ENCODE measurements at regions not wholly inside any gene's neighbourhood (a gene's known extent, or its start where the extent isn't known, plus 50 kb on each side); places are given as distances from the start of the nearest gene placed in this dataset.

DNA sequence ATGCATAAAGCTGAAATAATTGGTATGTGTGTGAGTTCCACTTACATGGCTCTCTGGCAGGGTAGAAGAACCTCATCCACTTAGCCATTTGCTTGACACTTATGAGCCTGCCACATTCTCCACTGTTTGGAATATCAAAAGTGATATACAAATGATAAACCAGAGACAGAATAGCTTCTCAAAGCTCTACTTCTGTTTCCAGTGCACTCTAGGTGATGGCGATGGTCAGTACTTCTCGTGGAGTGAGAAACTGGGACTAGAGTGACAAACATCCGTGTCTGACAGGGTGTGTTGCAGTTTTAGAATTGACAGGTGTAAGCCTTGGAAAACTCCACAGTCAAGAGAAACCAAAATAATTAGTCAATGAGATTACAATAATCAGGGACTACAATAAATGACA, 935.8 kb upstream of the TYRP1 start:
- ChIA-PET CTCF (no interaction called here), POLR2A (no interaction called here)

DNA sequence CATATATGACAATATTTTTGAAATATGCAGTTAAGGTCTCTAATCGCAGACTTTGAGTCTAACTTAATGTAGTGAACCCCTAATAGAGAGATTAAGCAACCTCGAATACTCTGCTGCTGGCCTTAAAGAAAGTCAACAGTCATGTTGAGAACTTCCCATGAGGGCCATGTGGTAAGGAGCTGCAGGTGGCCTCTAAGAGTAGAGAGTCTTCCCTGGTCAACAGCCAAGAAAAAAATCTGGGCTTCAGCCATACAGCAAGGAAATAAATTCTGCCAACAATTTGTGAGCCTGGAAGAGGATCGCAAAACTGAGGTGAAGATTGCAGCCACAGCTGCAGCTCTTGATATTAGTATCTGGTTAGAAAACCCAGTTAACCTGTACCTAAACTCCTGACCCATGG, 935.2 kb upstream of the TYRP1 start:
- H3K36me3 Mint-ChIP-seq (ENCODE audit: low read depth) = no peaks in the 10 kb centered on the region
- H3K27me3 Mint-ChIP-seq = no peaks in the 10 kb centered on the region
- ChIA-PET CTCF (no interaction called here), POLR2A (no interaction called here)
- no peak overlapping the region for H3K27ac Mint-ChIP-seq
- ATAC-seq = no peak
- no peak overlapping the region for H3K4me3 Mint-ChIP-seq
- H3K4me1 Mint-ChIP-seq = no peaks in the 10 kb centered on the region
- no peak for DNase-seq
- intact Hi-C loops (cut with DNase I, micrococcal nuclease) = loop anchor here (10.0 kb wide), 1 partner anchor 57 kb away; no protein-coding TSS in a partner anchor
- peaks cover 5% of the 10 kb centered on the region for H3K9me3 Mint-ChIP-seq (ENCODE audit: low read depth)

More for the DNA sequence above, 935.8 kb upstream of the TYRP1 start:
- no peak for ATAC-seq
- Mint-ChIP-seq H3K36me3 (ENCODE audit: low read depth) (no peaks in the 10 kb centered on the region), H3K27me3 (no peaks in the 10 kb centered on the region), H3K27ac (no peak overlapping the region), H3K9me3 (ENCODE audit: low read depth) (peaks cover 5% of the 10 kb centered on the region), H3K4me3 (no peak overlapping the region), H3K4me1 (no peaks in the 10 kb centered on the region)
- no peak for DNase-seq
- intact Hi-C loops (cut with DNase I, micrococcal nuclease) = loop anchor here (10.0 kb wide), 1 partner anchor 57 kb away; no protein-coding TSS in a partner anchor

DNA sequence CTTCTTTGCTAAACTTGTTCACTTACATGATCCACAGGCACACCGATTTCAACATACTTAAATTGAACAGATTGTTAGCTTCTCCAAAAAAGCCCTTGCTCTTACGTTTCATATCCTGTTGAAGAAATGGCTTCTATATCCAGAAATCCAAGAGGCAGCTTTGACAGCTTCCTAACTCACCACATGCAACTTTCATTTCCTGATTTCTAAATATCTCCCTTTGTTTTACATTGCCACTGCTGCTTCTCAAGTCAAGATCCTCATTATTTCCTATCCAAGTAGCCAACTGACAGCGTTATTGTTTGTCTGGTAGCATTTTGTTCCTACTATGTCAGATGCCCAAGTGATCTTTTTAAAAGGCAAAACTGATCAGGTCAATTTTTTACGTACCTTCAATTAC, 913.2 kb upstream of the TYRP1 start:
- ChIA-PET POLR2A (no interaction called here), CTCF (no interaction called here)
- intact Hi-C loops (cut with DNase I, micrococcal nuclease) = no loop called here
- no peak for DNase-seq
- Mint-ChIP-seq H3K9me3 (ENCODE audit: low read depth) (peaks cover 13% of the 10 kb centered on the region), H3K27me3 (no peaks in the 10 kb centered on the region), H3K4me3 (no peak overlapping the region), H3K4me1 (no peaks in the 10 kb centered on the region), H3K36me3 (ENCODE audit: low read depth) (no peaks in the 10 kb centered on the region), H3K27ac (no peak overlapping the region)
- no peak for ATAC-seq

DNA sequence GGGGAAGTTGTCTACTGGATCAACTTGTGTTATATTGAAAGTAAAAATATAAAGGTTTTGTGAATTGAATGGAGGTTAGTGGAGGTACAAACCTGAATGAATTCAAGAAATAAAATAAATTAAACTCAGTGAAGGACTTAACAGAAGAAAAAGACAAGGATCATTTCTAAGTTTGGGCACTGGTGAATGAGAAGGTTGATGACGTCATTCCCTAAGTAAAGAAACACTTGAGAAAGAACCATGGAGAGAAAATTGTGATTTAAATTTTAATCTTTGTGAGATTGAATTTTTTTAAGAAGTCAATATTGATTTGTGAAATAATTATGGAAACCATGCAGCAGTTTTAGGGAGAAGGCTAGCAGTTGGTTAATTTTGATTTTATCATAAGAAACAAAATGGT, 900.3 kb upstream of the TYRP1 start:
- H3K4me3 Mint-ChIP-seq = no peak overlapping the region
- ATAC-seq = no peak

DNA sequence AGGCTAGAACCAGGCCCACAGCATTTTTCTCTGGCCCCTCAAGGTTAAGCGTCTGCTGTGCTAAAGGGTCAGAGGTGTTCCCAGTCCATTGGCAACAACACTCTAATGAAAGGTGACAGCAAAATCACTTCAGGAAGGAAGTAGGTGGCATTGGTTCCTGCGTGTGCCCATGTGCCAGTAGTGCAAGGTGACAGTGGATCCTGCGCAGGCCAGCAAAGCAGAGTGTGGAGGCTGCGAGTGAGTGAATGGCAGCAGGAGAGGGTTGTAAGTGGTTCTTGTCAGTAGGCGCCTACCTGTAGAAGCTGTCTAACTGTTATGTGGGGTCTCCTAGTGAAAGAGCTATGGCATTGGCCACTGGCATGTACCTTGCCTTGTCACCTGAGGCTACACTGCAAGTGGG, 898.2 kb upstream of the TYRP1 start:
- Mint-ChIP-seq H3K9me3 (ENCODE audit: low read depth) (peaks cover 10% of the 10 kb centered on the region), H3K27ac (no peak overlapping the region), H3K27me3 (no peaks in the 10 kb centered on the region), H3K36me3 (ENCODE audit: low read depth) (no peaks in the 10 kb centered on the region), H3K4me1 (no peaks in the 10 kb centered on the region), H3K4me3 (no peak overlapping the region)
- no peak for ATAC-seq
- POLR2A ChIA-PET = no interaction called here
- CTCF ChIA-PET = no interaction called here
- DNase-seq = no peak
- intact Hi-C loops (cut with DNase I, micrococcal nuclease) = no loop called here

More for the DNA sequence above, 900.3 kb upstream of the TYRP1 start:
- intact Hi-C loops (cut with DNase I, micrococcal nuclease) = no loop called here
- ChIA-PET CTCF (no interaction called here), POLR2A (no interaction called here)
- Mint-ChIP-seq H3K27me3 (no peaks in the 10 kb centered on the region), H3K27ac (no peak overlapping the region), H3K36me3 (ENCODE audit: low read depth) (no peaks in the 10 kb centered on the region), H3K9me3 (ENCODE audit: low read depth) (peaks cover 7% of the 10 kb centered on the region), H3K4me1 (no peaks in the 10 kb centered on the region)
- no peak for DNase-seq

DNA sequence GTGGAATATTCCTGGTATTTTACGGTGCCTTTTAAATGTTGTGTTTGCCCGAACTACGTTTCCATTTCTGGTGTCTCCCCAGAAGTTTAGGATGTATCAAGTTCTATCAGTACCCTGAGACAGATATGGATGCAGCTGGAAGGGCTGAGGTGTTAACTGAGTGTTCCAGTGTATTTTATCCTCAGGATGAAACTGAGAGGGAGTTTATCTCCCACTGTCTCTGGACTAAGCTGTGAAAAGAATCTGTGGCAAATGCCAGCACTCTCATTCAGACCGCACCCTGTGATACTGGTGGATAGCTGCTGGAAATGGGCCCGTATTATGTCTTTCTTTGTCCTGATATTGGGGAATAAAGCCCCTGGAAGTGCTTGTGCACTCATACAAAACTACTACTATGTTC, 887.2 kb upstream of the TYRP1 start:
- Mint-ChIP-seq H3K4me3 (no peak overlapping the region), H3K36me3 (ENCODE audit: low read depth) (no peaks in the 10 kb centered on the region), H3K27ac (no peak overlapping the region), H3K4me1 (no peaks in the 10 kb centered on the region), H3K9me3 (ENCODE audit: low read depth) (peaks cover 13% of the 10 kb centered on the region), H3K27me3 (no peaks in the 10 kb centered on the region)
- ATAC-seq = no peak
- CTCF ChIA-PET = no interaction called here
- POLR2A ChIA-PET = interaction anchor here (0.6 kb wide), 1 partner anchor 247 kb away, joined by 6 read pairs; no protein-coding TSS in a partner anchor
- DNase-seq = no peak
- intact Hi-C loops (cut with DNase I, micrococcal nuclease) = no loop called here

DNA sequence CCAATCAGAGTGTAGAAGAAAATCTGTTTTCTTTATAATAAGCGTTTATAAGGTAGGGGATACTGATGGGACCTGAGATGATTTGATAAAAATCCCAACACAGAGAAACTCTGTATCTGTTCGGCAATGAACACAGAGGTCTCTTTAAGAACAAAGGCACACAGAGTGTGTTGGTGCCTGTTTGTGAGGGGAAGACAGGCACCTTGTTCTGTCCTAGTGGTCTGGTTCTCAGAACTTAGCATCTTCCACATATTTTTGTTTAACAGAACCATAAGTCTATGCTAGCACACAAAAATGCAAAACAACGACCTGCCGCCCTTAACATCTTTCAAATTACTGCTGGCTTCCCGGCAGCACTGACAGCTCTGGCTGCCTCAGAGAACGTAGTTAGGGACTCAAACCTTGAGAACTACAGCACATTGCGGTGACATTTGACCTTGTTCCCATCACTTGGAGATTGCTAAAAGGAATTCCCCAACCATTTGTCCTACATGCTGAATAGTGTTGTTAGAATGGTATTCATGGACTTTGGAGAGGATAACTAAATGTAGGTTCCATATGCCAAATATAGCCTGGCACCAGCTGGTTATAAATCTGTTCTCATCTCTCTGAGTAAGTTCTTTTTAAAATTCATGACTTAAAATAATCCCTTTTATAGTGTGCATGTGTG, 871.7 kb upstream of the TYRP1 start:
- Mint-ChIP-seq H3K4me3 (no peak overlapping the region), H3K9me3 (ENCODE audit: low read depth) (peaks cover 5% of the 10 kb centered on the region), H3K36me3 (ENCODE audit: low read depth) (no peaks in the 10 kb centered on the region), H3K27ac (no peak overlapping the region), H3K4me1 (no peaks in the 10 kb centered on the region), H3K27me3 (no peaks in the 10 kb centered on the region)
- intact Hi-C loops (cut with DNase I, micrococcal nuclease) = no loop called here
- ATAC-seq (no peak), DNase-seq (no peak)
- CTCF ChIA-PET = no interaction called here
- POLR2A ChIA-PET = no interaction called here

DNA sequence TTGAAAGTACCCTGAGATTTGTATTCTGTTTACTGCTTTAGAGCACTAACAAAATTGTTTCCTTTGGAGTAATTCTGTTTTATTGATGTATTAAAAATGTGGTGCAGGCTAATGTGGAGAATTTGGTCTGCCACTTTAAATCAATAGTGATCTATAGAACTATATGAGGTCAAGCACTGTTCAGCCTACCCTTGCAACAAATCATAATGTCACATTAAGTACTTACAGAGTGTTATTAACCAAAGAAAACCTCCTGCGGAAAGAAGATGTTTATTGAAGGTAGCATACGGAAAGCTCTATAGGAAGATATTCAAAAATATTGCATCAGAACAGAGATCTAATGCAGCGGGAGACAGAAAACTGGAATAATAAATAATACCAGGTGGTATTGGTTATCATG, 865.0 kb upstream of the TYRP1 start:
- Mint-ChIP-seq H3K4me3 (no peak overlapping the region), H3K36me3 (ENCODE audit: low read depth) (no peaks in the 10 kb centered on the region), H3K27me3 (no peaks in the 10 kb centered on the region), H3K9me3 (ENCODE audit: low read depth) (peaks cover 8% of the 10 kb centered on the region), H3K4me1 (no peaks in the 10 kb centered on the region), H3K27ac (no peak overlapping the region)
- no peak for ATAC-seq
- ChIA-PET CTCF (no interaction called here), POLR2A (no interaction called here)
- no peak for DNase-seq
- intact Hi-C loops (cut with DNase I, micrococcal nuclease) = loop anchor here in 1 of 2 experiments (5.0 kb wide), 1 partner anchor 44 kb away; no protein-coding TSS in a partner anchor

DNA sequence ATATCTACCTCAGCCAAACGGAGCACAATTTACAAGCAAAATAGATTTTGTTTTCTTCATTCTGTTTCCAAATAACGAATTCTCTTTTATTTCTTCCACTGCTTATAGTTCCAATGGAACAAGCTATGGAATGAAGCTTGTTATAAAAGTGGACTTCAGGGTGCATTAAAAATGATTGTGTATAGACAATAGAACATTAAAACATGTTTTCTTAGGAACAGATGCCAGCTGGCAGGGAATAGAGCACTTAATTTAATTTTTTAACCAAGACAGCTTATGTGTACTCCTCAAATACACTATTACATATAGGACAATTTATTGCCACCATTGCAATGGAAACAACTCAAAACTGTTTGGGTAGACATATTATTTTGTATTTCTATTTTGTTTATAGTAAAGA, 860.1 kb upstream of the TYRP1 start:
- POLR2A ChIA-PET = no interaction called here
- Mint-ChIP-seq H3K9me3 (ENCODE audit: low read depth) (peaks cover 14% of the 10 kb centered on the region), H3K4me3 (no peak overlapping the region)

DNA sequence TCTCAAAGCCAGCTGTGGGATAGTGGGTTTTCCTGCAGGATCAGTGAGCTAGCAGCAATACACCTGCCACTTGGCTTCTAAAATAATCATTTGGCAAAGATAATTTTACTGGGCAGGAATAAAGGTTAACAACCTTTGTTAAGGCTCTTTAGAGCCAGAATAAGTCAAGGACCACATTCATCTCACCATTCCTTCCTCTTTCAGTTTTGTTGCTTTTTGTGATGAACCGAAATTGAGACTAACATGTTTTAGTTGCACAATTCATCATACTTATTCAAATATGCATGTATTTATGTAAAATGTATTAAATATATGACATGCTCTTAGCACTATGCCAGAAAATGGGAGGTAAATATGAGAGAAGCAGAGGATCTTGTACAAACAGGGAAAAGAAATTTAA, 824.4 kb upstream of the TYRP1 start:
- H3K9me3 Mint-ChIP-seq (ENCODE audit: low read depth) = peaks cover 5% of the 10 kb centered on the region
- no peaks in the 10 kb centered on the region for H3K36me3 Mint-ChIP-seq (ENCODE audit: low read depth)
- CTCF ChIA-PET = no interaction called here
- intact Hi-C loops (cut with DNase I, micrococcal nuclease) = no loop called here
- no peak for DNase-seq
- no peak for ATAC-seq
- H3K27ac Mint-ChIP-seq = no peak overlapping the region
- H3K4me3 Mint-ChIP-seq = no peak overlapping the region
- POLR2A ChIA-PET = no interaction called here
- H3K27me3 Mint-ChIP-seq = no peaks in the 10 kb centered on the region
- no peaks in the 10 kb centered on the region for H3K4me1 Mint-ChIP-seq

More for the DNA sequence above, 860.1 kb upstream of the TYRP1 start:
- intact Hi-C loops (cut with DNase I, micrococcal nuclease) = no loop called here
- no peak overlapping the region for H3K27ac Mint-ChIP-seq
- no peak for ATAC-seq
- DNase-seq = no peak
- H3K4me1 Mint-ChIP-seq = no peaks in the 10 kb centered on the region
- H3K36me3 Mint-ChIP-seq (ENCODE audit: low read depth) = no peaks in the 10 kb centered on the region
- CTCF ChIA-PET = no interaction called here
- no peaks in the 10 kb centered on the region for H3K27me3 Mint-ChIP-seq

DNA sequence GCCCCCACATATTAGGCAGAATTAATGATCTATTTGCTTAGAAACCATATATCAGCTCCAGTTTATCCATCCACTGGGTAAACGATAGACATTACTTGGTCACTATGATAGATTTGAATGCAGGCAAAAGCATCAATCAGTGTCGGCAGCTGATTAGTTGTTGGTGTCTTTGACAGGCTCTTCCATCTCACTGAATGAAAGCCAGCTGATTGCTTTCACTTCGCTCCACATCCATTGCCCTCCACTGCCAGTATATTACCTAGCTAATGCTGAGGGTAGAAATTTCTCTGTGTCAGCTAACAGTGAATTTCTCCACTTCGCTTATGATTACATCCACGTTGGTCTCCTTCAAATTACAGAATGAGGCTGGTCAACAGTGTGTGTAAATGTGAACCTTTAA, 821.3 kb upstream of the TYRP1 start:
- ATAC-seq = no peak
- H3K4me1 Mint-ChIP-seq = no peaks in the 10 kb centered on the region
- POLR2A ChIA-PET = no interaction called here
- H3K36me3 Mint-ChIP-seq (ENCODE audit: low read depth) = no peaks in the 10 kb centered on the region
- peaks cover 2% of the 10 kb centered on the region for H3K9me3 Mint-ChIP-seq (ENCODE audit: low read depth)
- DNase-seq = no peak
- no peak overlapping the region for H3K4me3 Mint-ChIP-seq
- H3K27ac Mint-ChIP-seq = no peak overlapping the region
- intact Hi-C loops (cut with DNase I, micrococcal nuclease) = loop anchor here in 1 of 2 experiments (5.0 kb wide), 1 partner anchor 45 kb away; no protein-coding TSS in a partner anchor
- CTCF ChIA-PET = no interaction called here
- no peaks in the 10 kb centered on the region for H3K27me3 Mint-ChIP-seq

DNA sequence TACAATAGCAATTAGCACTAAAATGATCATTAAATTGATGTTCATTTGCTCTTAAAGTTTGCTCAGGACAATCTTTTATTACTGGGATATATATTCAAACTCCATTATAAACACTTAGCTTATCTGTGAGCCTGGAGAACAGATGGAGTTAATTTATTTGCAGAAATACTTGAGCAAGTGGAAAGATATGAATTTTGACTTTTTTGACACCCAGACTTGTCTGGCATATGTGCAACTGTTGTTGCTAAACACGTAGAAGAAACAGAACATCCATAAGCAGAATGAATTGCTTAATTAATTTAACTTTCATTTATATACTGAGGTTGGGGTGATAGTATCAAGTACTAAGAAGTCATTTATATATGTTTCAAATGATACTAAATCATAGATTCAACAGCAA, 820.7 kb upstream of the TYRP1 start:
- POLR2A ChIA-PET = no interaction called here
- intact Hi-C loops (cut with DNase I, micrococcal nuclease) = loop anchor here in 1 of 2 experiments (5.0 kb wide), 1 partner anchor 45 kb away; no protein-coding TSS in a partner anchor
- no peaks in the 10 kb centered on the region for H3K27me3 Mint-ChIP-seq
- ATAC-seq (no peak), DNase-seq (no peak)
- no peak overlapping the region for H3K4me3 Mint-ChIP-seq
- CTCF ChIA-PET = no interaction called here
- no peaks in the 10 kb centered on the region for H3K4me1 Mint-ChIP-seq
- no peak overlapping the region for H3K27ac Mint-ChIP-seq
- peaks cover 2% of the 10 kb centered on the region for H3K9me3 Mint-ChIP-seq (ENCODE audit: low read depth)
- H3K36me3 Mint-ChIP-seq (ENCODE audit: low read depth) = no peaks in the 10 kb centered on the region

Measured in activated CD4-positive, alpha-beta T cell treated with anti-CD3 and anti-CD28 coated beads for 36 hours (primary cell).